PC-3 (cell line): ENCODE measurements at regions not wholly inside any gene's neighbourhood (a gene's known extent, or its start where the extent isn't known, plus 50 kb on each side); places are given as distances from the start of the nearest gene placed in this dataset.

ENCODE experiments used
- CTCF ChIP-seq: fragments of 300-600 bp; sonication (generic); conservative IDR thresholded peaks from 2 replicates; pipeline ENCODE4 v1.5.1; 2017; ENCODE audit warnings: antibody characterized with exemption, low read depth, mild to moderate bottlenecking, low read length
- EZH2phosphoT487 ChIP-seq: fragments of 300-600 bp; sonication (generic); IDR thresholded peaks from 2 replicates; pipeline ENCODE4 v1.6.1; 2018; ENCODE audit warnings: mild to moderate bottlenecking, antibody characterized with exemption, low read length, borderline replicate concordance

GRCh38 chrX:69290292-69290691 is 125.0 kb upstream of the PJA1 start:
- TF ChIP-seq CTCF (no peak), EZH2phosphoT487 (no peak)
